ENCODE measurements at regions not wholly inside any gene's neighbourhood (a gene's known extent, or its start where the extent isn't known, plus 50 kb on each side); places are given as distances from the start of the nearest gene placed in this dataset.

DNA sequence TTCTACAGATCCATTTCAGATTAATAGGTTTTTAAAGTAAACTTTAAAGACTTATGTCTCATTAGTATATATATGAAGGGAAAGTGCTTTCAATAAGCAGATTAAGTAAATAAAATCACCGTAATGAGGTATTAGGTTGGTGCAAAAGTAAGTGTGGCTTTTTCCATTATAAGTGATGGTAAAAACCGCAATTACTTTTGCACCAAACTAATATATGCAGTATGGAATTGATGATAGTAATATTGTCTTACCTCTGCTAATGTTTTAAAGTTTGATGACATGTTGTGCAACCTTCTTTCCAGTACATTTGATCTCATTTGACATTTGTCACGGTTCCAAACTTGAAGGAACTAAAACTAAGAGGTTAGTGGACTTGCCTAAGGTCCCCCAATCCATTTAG is 1819.3 kb downstream of the PCDH9 start:
- dilution Hi-C loops (cut with MboI; ENCODE audit: extremely low pct_ligation_motif_present, low sequenced_read_pairs) (no loop called here), intact Hi-C loops (cut with micrococcal nuclease) (no loop called here)
- no TSS peak for BruUV-seq (replicated peaks)
- H3K4me1 ChIP-seq (ENCODE audit: control insufficient read depth, extremely low read depth, insufficient read depth, low read length) = no peaks in the 10 kb centered on the region
- no peaks in the 10 kb centered on the region for H3K36me3 ChIP-seq (ENCODE audit: control insufficient read depth in 2 of 2, extremely low read depth in 1 of 2, insufficient read depth in 2 of 2, low read length in 2 of 2)
- no peak overlapping the region for H3K4me2 ChIP-seq (ENCODE audit: insufficient read depth, low read length)
- no peaks in the 10 kb centered on the region for H3K9me3 ChIP-seq (replicated peaks; ENCODE audit: control insufficient read depth, insufficient read depth, low read length)
- CTCF ChIA-PET = no interaction called here
- POLR2A ChIA-PET = no interaction called here
- TF ChIP-seq JUN (IDR thresholded peaks at IDR 0.05; ENCODE audit: borderline replicate concordance, insufficient read depth, insufficient read length, low read depth) (no peak), POLR2AphosphoS5 (IDR thresholded peaks at IDR 0.05; ENCODE audit: insufficient read depth, low read depth, low read length) (no peak), MYC (IDR thresholded peaks at IDR 0.05; ENCODE audit: low read depth, low read length) (no peak), GATA2 (IDR thresholded peaks at IDR 0.05; ENCODE audit: insufficient read depth, insufficient read length, low read depth, low read length) (no peak), FOS (IDR thresholded peaks at IDR 0.05; ENCODE audit: borderline replicate concordance, insufficient read depth, low read length) (no peak), EZH2 (IDR thresholded peaks at IDR 0.05; ENCODE audit: borderline replicate concordance, low read depth, low read length, severe bottlenecking) (no peak), POLR2A (IDR thresholded peaks at IDR 0.05; ENCODE audit: low read depth, low read length) (no peak)
- TF ChIP-seq, protein P1, sequence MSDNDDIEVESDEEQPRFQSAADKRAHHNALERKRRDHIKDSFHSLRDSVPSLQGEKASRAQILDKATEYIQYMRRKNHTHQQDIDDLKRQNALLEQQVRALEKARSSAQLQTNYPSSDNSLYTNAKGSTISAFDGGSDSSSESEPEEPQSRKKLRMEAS (IDR thresholded peaks at IDR 0.05; ENCODE audit: insufficient read depth, insufficient read length) = no peak
- TF ChIP-seq, protein P2, sequence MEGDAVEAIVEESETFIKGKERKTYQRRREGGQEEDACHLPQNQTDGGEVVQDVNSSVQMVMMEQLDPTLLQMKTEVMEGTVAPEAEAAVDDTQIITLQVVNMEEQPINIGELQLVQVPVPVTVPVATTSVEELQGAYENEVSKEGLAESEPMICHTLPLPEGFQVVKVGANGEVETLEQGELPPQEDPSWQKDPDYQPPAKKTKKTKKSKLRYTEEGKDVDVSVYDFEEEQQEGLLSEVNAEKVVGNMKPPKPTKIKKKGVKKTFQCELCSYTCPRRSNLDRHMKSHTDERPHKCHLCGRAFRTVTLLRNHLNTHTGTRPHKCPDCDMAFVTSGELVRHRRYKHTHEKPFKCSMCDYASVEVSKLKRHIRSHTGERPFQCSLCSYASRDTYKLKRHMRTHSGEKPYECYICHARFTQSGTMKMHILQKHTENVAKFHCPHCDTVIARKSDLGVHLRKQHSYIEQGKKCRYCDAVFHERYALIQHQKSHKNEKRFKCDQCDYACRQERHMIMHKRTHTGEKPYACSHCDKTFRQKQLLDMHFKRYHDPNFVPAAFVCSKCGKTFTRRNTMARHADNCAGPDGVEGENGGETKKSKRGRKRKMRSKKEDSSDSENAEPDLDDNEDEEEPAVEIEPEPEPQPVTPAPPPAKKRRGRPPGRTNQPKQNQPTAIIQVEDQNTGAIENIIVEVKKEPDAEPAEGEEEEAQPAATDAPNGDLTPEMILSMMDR (IDR thresholded peaks at IDR 0.05; ENCODE audit: extremely low read depth in 1 of 2, insufficient read depth in 1 of 2, low read depth in 1 of 2, low read length in 2 of 2) = no peak
- no peak overlapping the region for H3K4me3 ChIP-seq (replicated peaks in 1 of 3; ENCODE audit: insufficient read depth in 1 of 3, low read depth in 1 of 3, low read length in 3 of 3)
- H2AFZ ChIP-seq (ENCODE audit: low read depth, low read length) = no peak overlapping the region
- H3K27ac ChIP-seq (ENCODE audit: insufficient read depth, low read depth, low read length) = no peak overlapping the region
- no peaks in the 10 kb centered on the region for H3K79me2 ChIP-seq (ENCODE audit: control insufficient read depth, insufficient read depth, low read length)
- H3K9me1 ChIP-seq (replicated peaks; ENCODE audit: control insufficient read depth, extremely low read depth, insufficient read depth, low read length) = no peaks in the 10 kb centered on the region
- FAIRE-seq = no peak
- no peak for DNase-seq (ENCODE audit: low read depth, low spot score)
- H4K20me1 ChIP-seq (replicated peaks; ENCODE audit: control insufficient read depth, extremely low read depth, insufficient read depth, low read length) = no peaks in the 10 kb centered on the region
- H3K27me3 ChIP-seq (ENCODE audit: control insufficient read depth in 2 of 2, insufficient read depth in 2 of 2, low read length in 2 of 2) = no peaks in the 10 kb centered on the region
- H3K9ac ChIP-seq (replicated peaks; ENCODE audit: extremely low read depth, insufficient read depth, low read length) = no peak overlapping the region

Measured in endothelial cell of umbilical vein (primary cell).